Spleen (tissue), 11 donors: ENCODE measurements at regions not wholly inside any gene's neighbourhood (a gene's known extent, or its start where the extent isn't known, plus 50 kb on each side); places are given as distances from the start of the nearest gene placed in this dataset.

ENCODE experiments used
- DNase-seq: peaks from one replicate; pipeline ENCODE4 v3.0.0-alpha.2; 2020
- H3K27ac ChIP-seq, 8 donors: fragments of 200-600 bp; sonication (generic) in 7 of 8; 1 replicate in 4 of 8; 2 replicates in 4 of 8; pipeline versions ENCODE4 v1.5.0 to v1.8.0; 2016 to 2021; ENCODE audit warnings: inconsistent platforms in 4 of 8, mild to moderate bottlenecking in 4 of 8, moderate library complexity in 1 of 8
- H3K27me3 ChIP-seq, 7 donors: fragments of 200-600 bp; sonication (generic) in 6 of 7; replicated peaks in 1 of 7; 1 replicate in 4 of 7; 2 replicates in 3 of 7; pipeline versions ENCODE4 v1.5.0 to v1.8.0; 2016 to 2021; ENCODE audit warnings: inconsistent platforms in 3 of 7, mild to moderate bottlenecking in 1 of 7
- H3K36me3 ChIP-seq, 6 donors: fragments of 200-600 bp; sonication (generic) in 5 of 6; 1 replicate in 4 of 6; 2 replicates in 2 of 6; pipeline versions ENCODE4 v1.5.0 to v1.8.0; 2016 to 2021; ENCODE audit warnings: inconsistent platforms in 2 of 6
- H3K4me1 ChIP-seq, 6 donors: fragments of 200-600 bp; sonication (generic) in 5 of 6; 1 replicate in 3 of 6; 2 replicates in 3 of 6; pipeline versions ENCODE4 v1.5.0 to v1.8.0; 2016 to 2021; ENCODE audit warnings: inconsistent platforms in 3 of 6
- H3K4me3 ChIP-seq, 8 donors: fragments of 200-600 bp; sonication (generic) in 7 of 8; 1 replicate in 4 of 8; 2 replicates in 4 of 8; pipeline versions ENCODE4 v1.5.0 to v1.8.0; 2016 to 2021; ENCODE audit warnings: inconsistent platforms in 4 of 8, mild to moderate bottlenecking in 4 of 8, moderate library complexity in 2 of 8
- H3K9me3 ChIP-seq, 8 donors: fragments of 200-600 bp; sonication (generic) in 7 of 8; 1 replicate in 4 of 8; 2 replicates in 4 of 8; pipeline versions ENCODE4 v1.5.0 to v1.8.0; 2016 to 2021; ENCODE audit warnings: inconsistent platforms in 4 of 8
- CTCF ChIP-seq, 11 experiments: fragments of 200-600 bp in 7 of 11; fragments of 450-650 bp in 4 of 11; sonication (generic) in 4 of 11; IDR thresholded peaks in 8 of 11; conservative IDR thresholded peaks in 3 of 11; 1 replicate in 7 of 11; 2 replicates in 4 of 11; pipeline versions ENCODE4 v1.4.0 to v1.8.0; 2016 to 2021; ENCODE audit warnings: antibody characterized with exemption in 11 of 11, inconsistent platforms in 4 of 11, mild to moderate bottlenecking in 1 of 11
- POLR2A ChIP-seq, 3 donors: fragments of 450-650 bp; IDR thresholded peaks; one replicate each; pipeline ENCODE4 v1.5.1; 2017; ENCODE audit warnings: antibody characterized with exemption in 3 of 3, mild to moderate bottlenecking in 1 of 3
- POLR2AphosphoS5 ChIP-seq, 3 donors: sonication (generic); formaldehyde crosslinking; IDR thresholded peaks; one replicate each; pipeline ENCODE4 v1.5.1; 2017; ENCODE audit warnings: antibody characterized with exemption in 3 of 3
- WGBS, 5 donors: extraction: QIAGEN DNeasy Blood & Tissue Kit in 3 of 5; methylation state at CpG; one replicate each; pipeline versions ENCODE4 v1.1.5 to v1.1.7; 2013 to 2018; 5-methylcytosine and 5-hydroxymethylcytosine counted together
- intact Hi-C: fragments of 100-400 bp; cut with DNase I; formaldehyde crosslinking; loops from one replicate; pipeline ENCODE4 v1.15.0; 2023; ENCODE audit warnings: low total_unique reads
- donor health status: healthy with polysubstance abuse.
- donor health status: DM: no; HTN: no; CAD: no; lungs with moderate emphysema.
- donor health status: DM: no; HTN: no; CAD: no.
- donor health status: Bipolar disorder and iron deficiency.
- donor health status: healthy.
- donor health status: DM: no; HTN: no; CAD: no.
- donor health status: DM: yes; HTN: yes; CAD: no.

- intact Hi-C loops, result no loop called here
- H3K27ac ChIP-seq, result peak overlapping the region in 6 of 8 donors; percentile 21 to 44 (median 38)
- H3K27me3 ChIP-seq, result no peaks in the 10 kb centered on the region
- no peaks in the 10 kb centered on the region for H3K9me3 ChIP-seq
- WGBS, 5 donors, result 44 to 76% (median 66%) methylated on average over 10 of the region's 10 CpGs
- H3K4me1 ChIP-seq, result peaks cover 0 to 4% (median 0%) of the 10 kb centered on the region in 6 donors
- H3K36me3 ChIP-seq, result no peaks in the 10 kb centered on the region
- peak; percentile 67 for DNase-seq
- TF ChIP-seq POLR2A (IDR thresholded peaks at IDR 0.05), result no peak
- TF ChIP-seq CTCF (IDR thresholded peaks at IDR 0.05 in 8 of 11, conservative IDR thresholded peaks at IDR 0.05 in 3 of 11), result no peak
- peak in 1 of 3 donors; percentile 56 for TF ChIP-seq POLR2AphosphoS5 (IDR thresholded peaks at IDR 0.05)
- no peak overlapping the region for H3K4me3 ChIP-seq
Observed at GRCh38 chr12:28130625-28131598, 59.3 kb upstream of the CCDC91 start.

GRCh38 chr12:28132398-28132797 is 57.9 kb upstream of the CCDC91 start:
- TF ChIP-seq POLR2A (IDR thresholded peaks at IDR 0.05) (no peak), CTCF (IDR thresholded peaks at IDR 0.05 in 8 of 11, conservative IDR thresholded peaks at IDR 0.05 in 3 of 11) (no peak), POLR2AphosphoS5 (IDR thresholded peaks at IDR 0.05) (no peak)
- H3K4me3 ChIP-seq, result no peak overlapping the region
- no peak for DNase-seq
- H3K27me3 ChIP-seq, result no peaks in the 10 kb centered on the region
- WGBS, 5 donors, result 86 to 97% (median 92%) methylated on average over 3 of the region's 3 CpGs
- no peak overlapping the region for H3K27ac ChIP-seq
- H3K36me3 ChIP-seq, result no peaks in the 10 kb centered on the region
- no peaks in the 10 kb centered on the region for H3K9me3 ChIP-seq
- intact Hi-C loops, result no loop called here
- H3K4me1 ChIP-seq, result peaks cover 0 to 4% (median 0%) of the 10 kb centered on the region in 6 donors

GRCh38 chr12:28135801-28136439 is 54.3 kb upstream of the CCDC91 start:
- Histone ChIP-seq H3K9me3 (no peaks in the 10 kb centered on the region), H3K36me3 (no peaks in the 10 kb centered on the region), H3K4me1 (no peaks in the 10 kb centered on the region), H3K27me3 (no peaks in the 10 kb centered on the region), H3K4me3 (no peak overlapping the region), H3K27ac (no peak overlapping the region)
- WGBS, 5 donors, result 71 to 93% (median 76%) methylated on average over 2 of the region's 2 CpGs
- DNase-seq, result no peak
- TF ChIP-seq POLR2A (IDR thresholded peaks at IDR 0.05) (no peak), POLR2AphosphoS5 (IDR thresholded peaks at IDR 0.05) (no peak), CTCF (IDR thresholded peaks at IDR 0.05 in 8 of 11, conservative IDR thresholded peaks at IDR 0.05 in 3 of 11) (no peak)
- intact Hi-C loops, result no loop called here

GRCh38 chr12:28137414-28137813 is 52.8 kb upstream of the CCDC91 start:
- Histone ChIP-seq H3K27me3 (no peaks in the 10 kb centered on the region), H3K4me3 (no peak overlapping the region), H3K36me3 (no peaks in the 10 kb centered on the region), H3K9me3 (no peaks in the 10 kb centered on the region), H3K4me1 (no peaks in the 10 kb centered on the region), H3K27ac (no peak overlapping the region)
- DNase-seq, result no peak
- no peak for TF ChIP-seq POLR2A (IDR thresholded peaks at IDR 0.05)
- TF ChIP-seq POLR2AphosphoS5 (IDR thresholded peaks at IDR 0.05), result no peak
- TF ChIP-seq CTCF (IDR thresholded peaks at IDR 0.05 in 8 of 11, conservative IDR thresholded peaks at IDR 0.05 in 3 of 11), result no peak
- intact Hi-C loops, result no loop called here
